ENCODE measurements at regions not wholly inside any gene's neighbourhood (a gene's known extent, or its start where the extent isn't known, plus 50 kb on each side); places are given as distances from the start of the nearest gene placed in this dataset.

DNA sequence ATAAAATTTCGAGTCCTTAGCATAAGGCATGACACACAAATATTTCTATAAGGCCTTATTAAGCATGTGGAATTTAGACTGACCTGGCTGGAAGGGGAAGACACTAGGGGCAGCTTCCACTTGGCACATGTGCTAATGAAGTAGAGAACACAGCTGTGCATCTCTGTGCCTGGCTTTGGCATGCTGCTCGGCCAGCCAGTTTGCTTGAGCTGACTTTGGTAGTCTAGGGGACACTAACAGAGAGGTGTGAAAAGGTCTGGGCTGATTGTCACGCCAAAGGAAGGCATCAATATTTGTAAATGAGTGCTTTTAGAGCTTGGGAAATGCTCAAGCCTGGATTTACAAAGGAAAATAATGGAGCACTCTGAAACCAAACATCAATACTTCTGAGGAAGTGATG is 723.7 kb downstream of the PRELID2 start:
- Histone ChIP-seq H3K9me3 (ENCODE audit: control insufficient read depth, low read depth, low read length) (no peaks in the 10 kb centered on the region), H3K27ac (ENCODE audit: control insufficient read depth, insufficient read depth, low read length) (no peak overlapping the region), H3K79me2 (ENCODE audit: control insufficient read depth, insufficient read depth, low read length) (no peaks in the 10 kb centered on the region), H3K9me1 (ENCODE audit: control insufficient read depth, extremely low read depth, insufficient read depth, low read length) (no peaks in the 10 kb centered on the region), H4K20me1 (ENCODE audit: control insufficient read depth, extremely low read depth, insufficient read depth, low read length) (no peaks in the 10 kb centered on the region), H3K4me2 (ENCODE audit: control insufficient read depth, extremely low read depth, insufficient read depth, low read depth, low read length) (no peak overlapping the region), H3K36me3 (ENCODE audit: control insufficient read depth in 2 of 2, extremely low read depth in 1 of 2, insufficient read depth in 2 of 2, low read length in 2 of 2) (no peaks in the 10 kb centered on the region), H3K4me1 (ENCODE audit: control insufficient read depth, extremely low read depth, insufficient read depth, low read length) (no peaks in the 10 kb centered on the region), H2AFZ (ENCODE audit: control insufficient read depth, low read length) (no peak overlapping the region), H3K9ac (ENCODE audit: control insufficient read depth, extremely low read depth, insufficient read depth, low read length) (no peak overlapping the region), H3K4me3 (ENCODE audit: control insufficient read depth in 2 of 3, extremely low read depth in 1 of 3, insufficient read depth in 2 of 3, low read depth in 1 of 3, low read length in 3 of 3) (no peak overlapping the region), H3K27me3 (ENCODE audit: control insufficient read depth, extremely low read depth, insufficient read depth, low read length) (no peaks in the 10 kb centered on the region)
- FAIRE-seq (no peak), DNase-seq (ENCODE audit: low read depth, low spot score) (no peak)
- dilution Hi-C loops (cut with MboI; ENCODE audit: extremely low pct_ligation_motif_present, low sequenced_read_pairs), result no loop called here
- TF ChIP-seq EZH2 (IDR thresholded peaks at IDR 0.05; ENCODE audit: low read length) (no peak), CTCF (optimal IDR thresholded peaks at IDR 0.05 in 1 of 3, IDR thresholded peaks at IDR 0.05 in 1 of 3, conservative IDR thresholded peaks at IDR 0.05 in 1 of 3; ENCODE audit: extremely low read depth in 1 of 3, insufficient read depth in 2 of 3, low read length in 3 of 3) (no peak)

GRCh38 chr5:145110834-145111233 is 724.3 kb downstream of the PRELID2 start:
- H3K4me1 ChIP-seq (ENCODE audit: control insufficient read depth, extremely low read depth, insufficient read depth, low read length), result no peaks in the 10 kb centered on the region
- dilution Hi-C loops (cut with MboI; ENCODE audit: extremely low pct_ligation_motif_present, low sequenced_read_pairs), result no loop called here
- no peaks in the 10 kb centered on the region for H3K36me3 ChIP-seq (ENCODE audit: control insufficient read depth in 2 of 2, extremely low read depth in 1 of 2, insufficient read depth in 2 of 2, low read length in 2 of 2)
- no peak overlapping the region for H3K9ac ChIP-seq (ENCODE audit: control insufficient read depth, extremely low read depth, insufficient read depth, low read length)
- no peak for DNase-seq (ENCODE audit: low read depth, low spot score)
- no peaks in the 10 kb centered on the region for H4K20me1 ChIP-seq (ENCODE audit: control insufficient read depth, extremely low read depth, insufficient read depth, low read length)
- H3K9me3 ChIP-seq (ENCODE audit: control insufficient read depth, low read depth, low read length), result no peaks in the 10 kb centered on the region
- no peaks in the 10 kb centered on the region for H3K9me1 ChIP-seq (ENCODE audit: control insufficient read depth, extremely low read depth, insufficient read depth, low read length)
- H3K27me3 ChIP-seq (ENCODE audit: control insufficient read depth, extremely low read depth, insufficient read depth, low read length), result no peaks in the 10 kb centered on the region
- no peaks in the 10 kb centered on the region for H3K79me2 ChIP-seq (ENCODE audit: control insufficient read depth, insufficient read depth, low read length)
- no peak for FAIRE-seq
- no peak overlapping the region for H3K27ac ChIP-seq (ENCODE audit: control insufficient read depth, insufficient read depth, low read length)
- no peak overlapping the region for H3K4me2 ChIP-seq (ENCODE audit: control insufficient read depth, extremely low read depth, insufficient read depth, low read depth, low read length)
- no peak overlapping the region for H2AFZ ChIP-seq (ENCODE audit: control insufficient read depth, low read length)
- H3K4me3 ChIP-seq (ENCODE audit: control insufficient read depth in 2 of 3, extremely low read depth in 1 of 3, insufficient read depth in 2 of 3, low read depth in 1 of 3, low read length in 3 of 3), result no peak overlapping the region
- TF ChIP-seq CTCF (optimal IDR thresholded peaks at IDR 0.05 in 1 of 3, IDR thresholded peaks at IDR 0.05 in 1 of 3, conservative IDR thresholded peaks at IDR 0.05 in 1 of 3; ENCODE audit: extremely low read depth in 1 of 3, insufficient read depth in 2 of 3, low read length in 3 of 3) (no peak), EZH2 (IDR thresholded peaks at IDR 0.05; ENCODE audit: low read length) (no peak)

Data from keratinocyte (primary cell).